Natural killer cell (primary cell): ENCODE measurements at regions not wholly inside any gene's neighbourhood (a gene's known extent, or its start where the extent isn't known, plus 50 kb on each side); places are given as distances from the start of the nearest gene placed in this dataset.

Source experiments
- ATAC-seq, 3 donors: fragments of 150-1000 bp in 2 of 3; fragments of 200-7000 bp in 1 of 3; cut with Tn5 transposase; 1 replicate in 1 of 3; 2 replicates in 2 of 3; pipeline ENCODE4 v1.10.0; 2021; ENCODE audit warnings: mild to moderate bottlenecking in 2 of 3, moderate library complexity in 2 of 3
- DNase-seq, 2 donors: peaks; one replicate each; pipeline versions ENCODE4 v3.0.0 to v3.0.0-alpha.2; 2013 to 2021; ENCODE audit warnings: mixed read lengths in 1 of 2
- H3K27ac ChIP-seq: one replicate; pipeline ENCODE4 v1.5.1; 2013; ENCODE audit warnings: mild to moderate bottlenecking, low read length
- H3K27me3 ChIP-seq: one replicate; pipeline ENCODE4 v1.6.1; 2013; ENCODE audit warnings: low read length; ENCODE audit not compliant: control insufficient read depth, insufficient read depth
- H3K36me3 ChIP-seq: one replicate; pipeline ENCODE4 v1.6.1; 2013; ENCODE audit warnings: low read length; ENCODE audit not compliant: control insufficient read depth, insufficient read depth
- H3K4me1 ChIP-seq: one replicate; pipeline ENCODE4 v1.6.1; 2013; ENCODE audit warnings: low read length; ENCODE audit not compliant: control insufficient read depth, insufficient read depth
- H3K4me3 ChIP-seq: one replicate; pipeline ENCODE4 v1.5.1; 2013; ENCODE audit warnings: low read length
- H3K9me3 ChIP-seq: one replicate; pipeline ENCODE4 v1.6.1; 2013; ENCODE audit warnings: low read length; ENCODE audit not compliant: control insufficient read depth, insufficient read depth
- H3K27ac Mint-ChIP-seq, 2 donors: one replicate each; pipeline ENCODE4 v1.8.0; 2022; ENCODE audit warnings: mild to moderate bottlenecking in 2 of 2, mixed read lengths in 2 of 2, moderate library complexity in 1 of 2
- H3K27me3 Mint-ChIP-seq, 2 donors: one replicate each; pipeline ENCODE4 v1.8.0; 2022; ENCODE audit warnings: low read depth in 2 of 2, mixed read lengths in 2 of 2
- H3K36me3 Mint-ChIP-seq: one replicate; pipeline ENCODE4 v1.8.0; 2022; ENCODE audit warnings: mixed read lengths
- H3K4me1 Mint-ChIP-seq, 2 donors: one replicate each; pipeline ENCODE4 v1.8.0; 2022; ENCODE audit warnings: mixed read lengths in 2 of 2
- H3K4me3 Mint-ChIP-seq: one replicate; pipeline ENCODE4 v1.8.0; 2022; ENCODE audit warnings: mild to moderate bottlenecking, moderate library complexity, mixed read lengths
- H3K9me3 Mint-ChIP-seq, 2 donors: one replicate each; pipeline ENCODE4 v1.8.0; 2022; ENCODE audit warnings: mixed read lengths in 2 of 2
- CTCF ChIP-seq: fragments of 200-600 bp; IDR thresholded peaks from one replicate; pipeline ENCODE4 v1.8.0; 2022; ENCODE audit warnings: antibody characterized with exemption
- WGBS: methylation state at CpG from one replicate; pipeline ENCODE4 v1.1.7; 2013; ENCODE audit warnings: missing lambda C conversion rate; ENCODE audit not compliant: insufficient coverage; 5-methylcytosine and 5-hydroxymethylcytosine counted together
- intact Hi-C: fragments of 100-400 bp; cut with micrococcal nuclease; formaldehyde crosslinking; loops from one replicate; pipeline ENCODE4 v1.14.2; 2022

- TF ChIP-seq CTCF: no peak
- no peak for DNase-seq
These were observed 228.6 kb downstream of the UQCRFS1 start for GRCh38 chr19:28984315-28984714.

GRCh38 chr19:28983430-28983829, 229.5 kb downstream of the UQCRFS1 start:
- Mint-ChIP-seq H3K27me3 (peaks cover 22 to 28% of the 10 kb centered on the region in 2 donors), H3K36me3 (no peaks in the 10 kb centered on the region), H3K4me3 (no peak overlapping the region), H3K9me3 (peaks cover 0 to 2% of the 10 kb centered on the region in 2 donors), H3K27ac (no peak overlapping the region), H3K4me1 (no peaks in the 10 kb centered on the region)
- no peak for ATAC-seq
- no peaks in the 10 kb centered on the region for H3K27me3 ChIP-seq
- no peak for TF ChIP-seq CTCF
- no peaks in the 10 kb centered on the region for H3K9me3 ChIP-seq
- H3K4me3 ChIP-seq: no peak overlapping the region
- no peaks in the 10 kb centered on the region for H3K4me1 ChIP-seq
- no peak for DNase-seq
- no peak overlapping the region for H3K27ac ChIP-seq
- H3K36me3 ChIP-seq: no peaks in the 10 kb centered on the region
- intact Hi-C loops: no loop called here
- 90% methylated on average over 6 of the region's 6 CpGs for WGBS

More at GRCh38 chr19:28984315-28984714, 228.6 kb downstream of the UQCRFS1 start:
- H3K27ac ChIP-seq: no peak overlapping the region
- no peaks in the 10 kb centered on the region for H3K36me3 ChIP-seq
- H3K4me1 ChIP-seq: no peaks in the 10 kb centered on the region
- intact Hi-C loops: no loop called here
- WGBS: 94% methylated on average over 3 of the region's 4 CpGs
- Mint-ChIP-seq H3K36me3 (no peaks in the 10 kb centered on the region), H3K9me3 (peaks cover 0 to 2% of the 10 kb centered on the region in 2 donors), H3K27me3 (peaks cover 22 to 26% of the 10 kb centered on the region in 2 donors), H3K27ac (no peak overlapping the region), H3K4me1 (no peaks in the 10 kb centered on the region), H3K4me3 (no peak overlapping the region)
- H3K4me3 ChIP-seq: no peak overlapping the region
- no peak for ATAC-seq
- H3K9me3 ChIP-seq: no peaks in the 10 kb centered on the region
- no peaks in the 10 kb centered on the region for H3K27me3 ChIP-seq

- WGBS: 78% methylated on average over 2 of the region's 2 CpGs
- ATAC-seq (no peak), DNase-seq (no peak)
- Mint-ChIP-seq H3K27me3 (peaks cover 17 to 28% of the 10 kb centered on the region in 2 donors), H3K9me3 (peaks cover 0 to 2% of the 10 kb centered on the region in 2 donors), H3K36me3 (no peaks in the 10 kb centered on the region), H3K4me1 (no peaks in the 10 kb centered on the region), H3K4me3 (no peak overlapping the region), H3K27ac (no peak overlapping the region)
- intact Hi-C loops: no loop called here
- H3K36me3 ChIP-seq: no peaks in the 10 kb centered on the region
- H3K27ac ChIP-seq: no peak overlapping the region
- TF ChIP-seq CTCF: no peak
- no peaks in the 10 kb centered on the region for H3K4me1 ChIP-seq
- no peak overlapping the region for H3K4me3 ChIP-seq
- no peaks in the 10 kb centered on the region for H3K27me3 ChIP-seq
- no peaks in the 10 kb centered on the region for H3K9me3 ChIP-seq
These were observed 231.0 kb downstream of the UQCRFS1 start for GRCh38 chr19:28981994-28982393.

- H3K4me3 Mint-ChIP-seq: no peak overlapping the region
- H3K27me3 Mint-ChIP-seq: peaks cover 17 to 28% of the 10 kb centered on the region in 2 donors
- ATAC-seq (no peak), DNase-seq (no peak)
- H3K4me3 ChIP-seq: no peak overlapping the region
- no peaks in the 10 kb centered on the region for H3K27me3 ChIP-seq
- WGBS: 89% methylated on average over 11 of the region's 11 CpGs
- H3K27ac Mint-ChIP-seq: no peak overlapping the region
- no peaks in the 10 kb centered on the region for H3K36me3 Mint-ChIP-seq
- H3K36me3 ChIP-seq: no peaks in the 10 kb centered on the region
- no peaks in the 10 kb centered on the region for H3K9me3 ChIP-seq
- no peak for TF ChIP-seq CTCF
- no peak overlapping the region for H3K27ac ChIP-seq
- H3K9me3 Mint-ChIP-seq: peaks cover 0 to 2% of the 10 kb centered on the region in 2 donors
- H3K4me1 ChIP-seq: no peaks in the 10 kb centered on the region
- intact Hi-C loops: no loop called here
- H3K4me1 Mint-ChIP-seq: no peaks in the 10 kb centered on the region
These were observed 231.4 kb downstream of the UQCRFS1 start for GRCh38 chr19:28981518-28981917.
